ENCODE measurements at regions not wholly inside any gene's neighbourhood (a gene's known extent, or its start where the extent isn't known, plus 50 kb on each side); places are given as distances from the start of the nearest gene placed in this dataset.

DNA sequence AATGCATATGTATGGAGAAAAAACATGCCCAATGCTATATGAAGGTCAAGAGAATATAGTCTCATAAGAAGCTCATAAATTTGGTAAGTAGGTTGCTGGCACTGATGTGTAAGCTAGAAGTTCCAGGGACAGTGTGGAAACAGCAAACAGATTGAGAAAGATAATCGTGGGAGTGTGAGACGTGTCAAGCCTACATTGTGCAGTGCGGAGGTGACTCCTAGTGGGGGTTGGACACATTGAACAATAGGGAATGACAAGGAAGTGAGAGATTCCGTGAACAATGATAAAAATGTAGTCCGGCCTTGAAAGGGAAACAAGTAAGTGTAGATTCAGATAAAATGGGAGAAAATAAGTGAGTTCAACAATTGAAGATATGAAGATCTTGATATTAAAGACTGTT lies 788.4 kb upstream of the PRMT6 start:
- no peaks in the 10 kb centered on the region for H3K27me3 ChIP-seq (ENCODE audit: control insufficient read depth, insufficient read depth, low read length)
- peaks cover 9% of the 10 kb centered on the region; the same call in 1 of the 2 replicates for H3K4me1 ChIP-seq (ENCODE audit: control insufficient read depth, insufficient read depth, low read length)
- no peaks in the 10 kb centered on the region for H3K36me3 ChIP-seq (ENCODE audit: control insufficient read depth, insufficient read depth, low read length)
- H3K4me3 ChIP-seq (ENCODE audit: low read depth, low read length) = no peak overlapping the region
- H3K9ac ChIP-seq (ENCODE audit: low read depth, low read length) = no peak overlapping the region
- no peaks in the 10 kb centered on the region; the same call in 1 of the 2 replicates for H3K9me3 ChIP-seq (ENCODE audit: control insufficient read depth, insufficient read depth, low read length)
- no peak overlapping the region for H3K27ac ChIP-seq (ENCODE audit: low read depth, low read length)

- Histone ChIP-seq H3K36me3 (ENCODE audit: control insufficient read depth, insufficient read depth, low read length) (no peaks in the 10 kb centered on the region), H3K4me3 (ENCODE audit: low read depth, low read length) (no peak overlapping the region), H3K9ac (ENCODE audit: low read depth, low read length) (no peak overlapping the region), H3K9me3 (ENCODE audit: control insufficient read depth, insufficient read depth, low read length) (no peaks in the 10 kb centered on the region), H3K27ac (ENCODE audit: low read depth, low read length) (no peak overlapping the region), H3K4me1 (ENCODE audit: control insufficient read depth, insufficient read depth, low read length) (peaks cover 9% of the 10 kb centered on the region; the same call in 1 of the 2 replicates), H3K27me3 (ENCODE audit: control insufficient read depth, insufficient read depth, low read length) (no peaks in the 10 kb centered on the region)
These were observed 779.6 kb upstream of the PRMT6 start for GRCh38 chr1:106276871-106277270.

- no peaks in the 10 kb centered on the region for H3K9me3 ChIP-seq (ENCODE audit: control insufficient read depth, insufficient read depth, low read length)
- H3K27ac ChIP-seq (ENCODE audit: low read depth, low read length) = no peak overlapping the region
- H3K36me3 ChIP-seq (ENCODE audit: control insufficient read depth, insufficient read depth, low read length) = no peaks in the 10 kb centered on the region
- H3K4me3 ChIP-seq (ENCODE audit: low read depth, low read length) = no peak overlapping the region
- no peaks in the 10 kb centered on the region for H3K27me3 ChIP-seq (ENCODE audit: control insufficient read depth, insufficient read depth, low read length)
- no peak overlapping the region for H3K9ac ChIP-seq (ENCODE audit: low read depth, low read length)
- peaks cover under 1% of the 10 kb centered on the region; the same call in 1 of the 2 replicates for H3K4me1 ChIP-seq (ENCODE audit: control insufficient read depth, insufficient read depth, low read length)
These were observed 778.7 kb upstream of the PRMT6 start for GRCh38 chr1:106277786-106278185.

- Histone ChIP-seq H3K36me3 (ENCODE audit: control insufficient read depth, insufficient read depth, low read length) (no peaks in the 10 kb centered on the region), H3K4me3 (ENCODE audit: low read depth, low read length) (no peak overlapping the region), H3K27ac (ENCODE audit: low read depth, low read length) (no peak overlapping the region), H3K27me3 (ENCODE audit: control insufficient read depth, insufficient read depth, low read length) (no peaks in the 10 kb centered on the region), H3K9ac (ENCODE audit: low read depth, low read length) (no peak overlapping the region), H3K4me1 (ENCODE audit: control insufficient read depth, insufficient read depth, low read length) (no peaks in the 10 kb centered on the region), H3K9me3 (ENCODE audit: control insufficient read depth, insufficient read depth, low read length) (no peaks in the 10 kb centered on the region)
These were observed 777.8 kb upstream of the PRMT6 start for GRCh38 chr1:106278716-106279115.

- Histone ChIP-seq H3K36me3 (ENCODE audit: control insufficient read depth, insufficient read depth, low read length) (no peaks in the 10 kb centered on the region), H3K4me3 (ENCODE audit: low read depth, low read length) (no peak overlapping the region), H3K9me3 (ENCODE audit: control insufficient read depth, insufficient read depth, low read length) (no peaks in the 10 kb centered on the region), H3K9ac (ENCODE audit: low read depth, low read length) (no peak overlapping the region), H3K27ac (ENCODE audit: low read depth, low read length) (no peak overlapping the region), H3K27me3 (ENCODE audit: control insufficient read depth, insufficient read depth, low read length) (no peaks in the 10 kb centered on the region), H3K4me1 (ENCODE audit: control insufficient read depth, insufficient read depth, low read length) (peaks cover 12% of the 10 kb centered on the region)
These were observed 767.1 kb upstream of the PRMT6 start for GRCh38 chr1:106289265-106289928.

DNA sequence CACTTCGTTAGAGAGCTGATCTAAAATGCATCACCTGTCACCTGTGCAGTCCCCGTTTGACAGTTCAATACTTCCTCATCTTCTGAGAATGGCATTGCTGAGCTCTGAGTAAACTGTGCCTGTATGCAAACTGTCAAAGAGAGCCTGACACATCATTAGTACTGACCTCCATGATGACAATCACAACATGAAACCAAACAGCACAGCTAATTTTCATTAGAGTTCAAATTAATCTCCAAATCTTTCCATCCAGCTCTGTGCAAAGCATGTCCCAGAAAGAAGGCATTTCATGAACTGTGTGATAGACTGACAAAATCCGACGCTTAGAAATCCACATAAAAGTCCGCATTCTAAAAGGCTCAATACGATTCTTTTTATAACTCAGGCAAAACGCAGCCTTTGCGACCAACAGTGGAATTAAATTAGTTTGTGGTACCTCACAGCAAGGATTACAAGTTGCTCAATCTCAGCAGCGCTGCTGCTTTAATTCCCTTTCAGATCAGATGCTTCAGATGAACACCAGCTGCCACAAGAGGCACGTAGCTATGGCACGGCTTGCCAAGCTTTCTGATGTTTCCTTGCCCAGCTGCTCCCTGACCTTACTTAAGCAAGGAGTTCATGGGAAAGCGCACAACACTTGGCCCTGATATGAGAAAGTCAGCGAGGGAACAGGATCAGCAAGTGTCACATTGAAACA lies 765.5 kb upstream of the PRMT6 start:
- no peak overlapping the region for H3K27ac ChIP-seq (ENCODE audit: low read depth, low read length)
- H3K4me1 ChIP-seq (ENCODE audit: control insufficient read depth, insufficient read depth, low read length) = peaks cover 12% of the 10 kb centered on the region
- no peak overlapping the region for H3K9ac ChIP-seq (ENCODE audit: low read depth, low read length)
- no peaks in the 10 kb centered on the region for H3K9me3 ChIP-seq (ENCODE audit: control insufficient read depth, insufficient read depth, low read length)
- no peaks in the 10 kb centered on the region for H3K36me3 ChIP-seq (ENCODE audit: control insufficient read depth, insufficient read depth, low read length)
- H3K27me3 ChIP-seq (ENCODE audit: control insufficient read depth, insufficient read depth, low read length) = no peaks in the 10 kb centered on the region
- no peak overlapping the region for H3K4me3 ChIP-seq (ENCODE audit: low read depth, low read length)

DNA sequence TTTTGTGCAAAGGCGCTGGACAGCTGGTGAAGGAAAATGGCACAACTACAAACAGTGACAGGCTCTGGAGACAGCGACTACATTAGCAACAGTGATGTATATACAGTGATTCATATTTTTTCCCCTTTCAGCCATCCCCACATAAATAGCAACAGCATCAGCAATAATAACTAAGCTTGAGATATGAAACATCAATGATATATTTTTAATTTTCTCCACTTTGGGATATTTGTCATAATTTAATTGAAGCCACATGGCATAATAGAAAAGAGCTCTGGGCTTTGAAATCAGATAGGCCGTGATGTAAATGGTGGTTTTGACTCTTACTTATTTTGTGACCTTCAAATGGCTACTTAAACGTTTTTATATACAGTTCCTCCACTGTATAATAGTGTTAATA lies 764.3 kb upstream of the PRMT6 start:
- Histone ChIP-seq H3K27me3 (ENCODE audit: control insufficient read depth, insufficient read depth, low read length) (no peaks in the 10 kb centered on the region), H3K4me3 (ENCODE audit: low read depth, low read length) (no peak overlapping the region), H3K4me1 (ENCODE audit: control insufficient read depth, insufficient read depth, low read length) (peaks cover 5% of the 10 kb centered on the region; the same call in 1 of the 2 replicates)

DNA sequence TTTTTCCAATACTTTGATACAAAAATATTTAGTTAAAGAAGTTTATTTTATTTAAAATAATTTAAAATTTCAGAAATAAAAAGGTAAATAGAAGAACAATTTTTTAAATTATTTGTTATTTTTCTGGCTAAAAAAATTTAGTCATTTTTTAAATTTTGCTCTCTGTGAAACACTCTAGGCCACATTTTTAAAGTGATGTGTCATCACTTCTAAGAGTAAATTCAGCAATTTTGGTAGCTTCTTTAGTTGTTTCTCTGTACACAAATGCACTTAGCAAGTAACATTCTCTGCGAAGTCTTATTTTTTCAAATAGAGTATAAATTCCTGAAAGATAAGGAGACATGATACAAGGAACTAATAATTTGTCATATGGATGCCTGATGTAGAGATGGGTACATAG lies 760.0 kb upstream of the PRMT6 start:
- Histone ChIP-seq H3K4me3 (ENCODE audit: low read depth, low read length) (no peak overlapping the region), H3K4me1 (ENCODE audit: control insufficient read depth, insufficient read depth, low read length) (no peaks in the 10 kb centered on the region), H3K9me3 (ENCODE audit: control insufficient read depth, insufficient read depth, low read length) (no peaks in the 10 kb centered on the region), H3K36me3 (ENCODE audit: control insufficient read depth, insufficient read depth, low read length) (no peaks in the 10 kb centered on the region), H3K9ac (ENCODE audit: low read depth, low read length) (no peak overlapping the region), H3K27me3 (ENCODE audit: control insufficient read depth, insufficient read depth, low read length) (no peaks in the 10 kb centered on the region), H3K27ac (ENCODE audit: low read depth, low read length) (no peak overlapping the region)

More for the DNA sequence above, 764.3 kb upstream of the PRMT6 start:
- H3K9ac ChIP-seq (ENCODE audit: low read depth, low read length) = no peak overlapping the region
- no peak overlapping the region for H3K27ac ChIP-seq (ENCODE audit: low read depth, low read length)
- H3K36me3 ChIP-seq (ENCODE audit: control insufficient read depth, insufficient read depth, low read length) = no peaks in the 10 kb centered on the region
- no peaks in the 10 kb centered on the region for H3K9me3 ChIP-seq (ENCODE audit: control insufficient read depth, insufficient read depth, low read length)

DNA sequence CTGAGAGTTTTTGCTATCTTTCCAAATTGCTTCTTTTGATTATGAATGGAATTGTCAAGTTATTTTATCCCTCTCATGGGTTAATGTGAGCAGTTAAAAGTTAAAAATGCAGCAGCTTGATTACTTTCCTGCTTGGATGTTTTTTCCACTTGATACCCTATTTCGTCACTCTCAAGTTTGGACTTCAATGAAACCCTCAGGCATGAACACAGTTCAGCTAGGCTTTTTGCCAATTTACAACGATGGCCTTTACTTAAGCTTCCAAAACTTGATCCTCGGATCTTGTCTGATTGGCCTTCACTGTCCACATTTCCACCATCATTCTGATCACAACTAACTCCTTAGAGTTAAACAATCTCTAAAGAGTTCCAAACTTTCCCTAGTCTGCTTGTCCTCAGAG lies 752.4 kb upstream of the PRMT6 start:
- H3K27me3 ChIP-seq (ENCODE audit: control insufficient read depth, insufficient read depth, low read length) = no peaks in the 10 kb centered on the region
- no peaks in the 10 kb centered on the region for H3K36me3 ChIP-seq (ENCODE audit: control insufficient read depth, insufficient read depth, low read length)
- H3K4me3 ChIP-seq (ENCODE audit: low read depth, low read length) = no peak overlapping the region
- H3K4me1 ChIP-seq (ENCODE audit: control insufficient read depth, insufficient read depth, low read length) = no peaks in the 10 kb centered on the region
- H3K9ac ChIP-seq (ENCODE audit: low read depth, low read length) = no peak overlapping the region
- peaks cover 12% of the 10 kb centered on the region; the same call in 1 of the 2 replicates for H3K9me3 ChIP-seq (ENCODE audit: control insufficient read depth, insufficient read depth, low read length)
- no peak overlapping the region for H3K27ac ChIP-seq (ENCODE audit: low read depth, low read length)

DNA sequence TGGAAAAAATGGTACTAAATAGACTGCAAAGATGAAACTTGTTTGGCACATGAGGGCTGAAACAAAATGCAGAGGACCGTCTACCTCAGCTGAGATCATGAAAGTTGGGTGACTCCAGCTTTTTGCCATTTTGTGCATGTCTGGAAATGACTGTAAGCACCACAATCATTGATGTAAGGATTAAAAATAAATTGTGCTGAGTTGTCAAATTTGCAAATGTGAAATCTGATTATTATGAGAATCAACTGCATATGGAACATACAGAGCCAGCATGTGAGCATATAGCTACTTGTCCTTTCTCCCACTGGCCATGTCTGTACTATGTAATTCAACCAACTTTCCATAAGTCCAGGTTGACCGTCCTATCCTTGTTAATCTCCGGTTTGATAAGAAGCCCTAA lies 736.9 kb upstream of the PRMT6 start:
- Histone ChIP-seq H3K9ac (ENCODE audit: low read depth, low read length) (no peak overlapping the region), H3K27ac (ENCODE audit: low read depth, low read length) (no peak overlapping the region), H3K36me3 (ENCODE audit: control insufficient read depth, insufficient read depth, low read length) (no peaks in the 10 kb centered on the region), H3K9me3 (ENCODE audit: control insufficient read depth, insufficient read depth, low read length) (no peaks in the 10 kb centered on the region), H3K4me1 (ENCODE audit: control insufficient read depth, insufficient read depth, low read length) (no peaks in the 10 kb centered on the region), H3K27me3 (ENCODE audit: control insufficient read depth, insufficient read depth, low read length) (no peaks in the 10 kb centered on the region), H3K4me3 (ENCODE audit: low read depth, low read length) (no peak overlapping the region)

GRCh38 chr1:106325600-106325999 lies 730.9 kb upstream of the PRMT6 start:
- no peak overlapping the region for H3K4me3 ChIP-seq (ENCODE audit: low read depth, low read length)
- no peaks in the 10 kb centered on the region for H3K27me3 ChIP-seq (ENCODE audit: control insufficient read depth, insufficient read depth, low read length)
- no peaks in the 10 kb centered on the region for H3K36me3 ChIP-seq (ENCODE audit: control insufficient read depth, insufficient read depth, low read length)
- H3K27ac ChIP-seq (ENCODE audit: low read depth, low read length) = no peak overlapping the region
- no peak overlapping the region for H3K9ac ChIP-seq (ENCODE audit: low read depth, low read length)
- H3K9me3 ChIP-seq (ENCODE audit: control insufficient read depth, insufficient read depth, low read length) = no peaks in the 10 kb centered on the region
- no peaks in the 10 kb centered on the region for H3K4me1 ChIP-seq (ENCODE audit: control insufficient read depth, insufficient read depth, low read length)
